K562 (cell line): ENCODE measurements at regions not wholly inside any gene's neighbourhood (a gene's known extent, or its start where the extent isn't known, plus 50 kb on each side); places are given as distances from the start of the nearest gene placed in this dataset.

Experiments used
- ARHGAP35 ChIP-seq: fragments of 450-650 bp; IDR thresholded peaks from 2 replicates; pipeline ENCODE4 v1.6.1; 2018; ENCODE audit not compliant: partially characterized antibody
- MAFK ChIP-seq: IDR thresholded peaks from 2 replicates; pipeline ENCODE4 v1.6.1; 2011; ENCODE audit warnings: low read length, improper control_type of control experiment
- POLR2H ChIP-seq: IDR thresholded peaks from 2 replicates; pipeline ENCODE4 v1.6.1; 2016; ENCODE audit warnings: missing genetic modification characterization, low read depth, mild to moderate bottlenecking, control low read depth, missing compliant biosample characterization, moderate library complexity
- RBM15 ChIP-seq: fragments of 200-400 bp; formaldehyde crosslinking; IDR thresholded peaks from 2 replicates; pipeline ENCODE4 v1.6.1; 2018; ENCODE audit warnings: mild to moderate bottlenecking, low read length, moderate library complexity; ENCODE audit not compliant: insufficient read depth
- RCOR1 ChIP-seq, 2 experiments: IDR thresholded peaks; 2 replicates each; pipeline ENCODE4 v1.6.1; 2012; ENCODE audit warnings: low read depth in 2 of 2, low read length in 2 of 2, borderline replicate concordance in 1 of 2, improper control_type of control experiment in 1 of 2
- SMARCB1 ChIP-seq: IDR thresholded peaks from 2 replicates; pipeline ENCODE4 v1.6.1; 2011; ENCODE audit warnings: improper control_type of control experiment, low read depth; ENCODE audit not compliant: insufficient read length
- TGIF2 ChIP-seq: sonication (generic); formaldehyde crosslinking; IDR thresholded peaks from 2 replicates; pipeline ENCODE4 v1.8.1; 2022; ENCODE audit warnings: mild to moderate bottlenecking, missing genetic modification reagents, moderate library complexity
- U2AF1 ChIP-seq: fragments of 200-400 bp; formaldehyde crosslinking; optimal IDR thresholded peaks from 2 replicates; pipeline ENCODE3; 2017; ENCODE audit warnings: mild to moderate bottlenecking, low read depth, low read length, moderate library complexity
- TF ChIP-seq, protein P1 (sequence below): sonication (generic); formaldehyde crosslinking; IDR thresholded peaks from 2 replicates; pipeline ENCODE4 v1.8.0; 2022; ENCODE audit warnings: mild to moderate bottlenecking, missing genetic modification reagents
- TF ChIP-seq, protein P2 (sequence below): fragments of 450-650 bp; IDR thresholded peaks from 2 replicates; pipeline ENCODE4 v1.6.1; 2017; ENCODE audit warnings: antibody characterized with exemption, mild to moderate bottlenecking
- TF ChIP-seq, protein P3 (sequence below): fragments of 250-450 bp; sonication (Bioruptor Pico); IDR thresholded peaks from 2 replicates; pipeline ENCODE4 v1.4.0; 2020; ENCODE audit warnings: mild to moderate bottlenecking
- TF ChIP-seq, protein P4 (sequence below): fragments of 250-450 bp; sonication (Bioruptor Pico); IDR thresholded peaks from 2 replicates; pipeline ENCODE4 v1.8.0; 2021; ENCODE audit warnings: moderate library complexity, mild to moderate bottlenecking, inconsistent platforms

DNA sequence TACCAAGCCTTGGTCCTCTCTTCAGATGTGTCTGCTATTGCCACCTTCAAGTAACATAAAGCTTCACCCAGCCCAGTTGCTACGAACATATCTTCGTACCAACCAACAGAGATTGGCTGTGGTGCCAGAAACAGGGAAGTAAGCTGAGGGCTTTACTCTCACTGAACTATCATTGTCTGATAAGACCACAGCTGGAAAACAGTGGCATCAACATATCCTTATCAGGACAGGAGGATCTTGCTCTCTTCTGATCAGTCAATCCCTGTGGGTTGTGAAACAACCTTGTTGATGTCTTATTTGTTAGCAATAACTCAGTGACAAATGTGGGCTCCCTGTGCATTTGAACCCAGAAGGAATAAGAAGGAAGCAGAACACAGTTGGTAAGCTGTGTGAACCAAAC is 446.3 kb upstream of the MAF start (continued):
- no peak for TF ChIP-seq TGIF2 (CRISPR knock-in tag)
- TF ChIP-seq, protein P1, sequence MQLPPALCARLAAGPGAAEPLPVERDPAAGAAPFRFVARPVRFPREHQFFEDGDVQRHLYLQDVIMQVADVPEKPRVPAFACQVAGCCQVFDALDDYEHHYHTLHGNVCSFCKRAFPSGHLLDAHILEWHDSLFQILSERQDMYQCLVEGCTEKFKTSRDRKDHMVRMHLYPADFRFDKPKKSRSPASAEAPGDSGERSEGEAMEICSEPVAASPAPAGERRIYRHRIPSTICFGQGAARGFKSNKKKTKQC (CRISPR knock-in tag), result no peak
- no peak for TF ChIP-seq SMARCB1
- 0 out of 4 replicates have a peak, but pooled peaks of 1 of the 2 experiments have one; percentile 41 for TF ChIP-seq RCOR1 (IDR thresholded peaks at IDR 0.05; ENCODE audit: borderline replicate concordance in 1 of 2, low read depth in 2 of 2, low read length in 2 of 2)
- TF ChIP-seq, protein P2, sequence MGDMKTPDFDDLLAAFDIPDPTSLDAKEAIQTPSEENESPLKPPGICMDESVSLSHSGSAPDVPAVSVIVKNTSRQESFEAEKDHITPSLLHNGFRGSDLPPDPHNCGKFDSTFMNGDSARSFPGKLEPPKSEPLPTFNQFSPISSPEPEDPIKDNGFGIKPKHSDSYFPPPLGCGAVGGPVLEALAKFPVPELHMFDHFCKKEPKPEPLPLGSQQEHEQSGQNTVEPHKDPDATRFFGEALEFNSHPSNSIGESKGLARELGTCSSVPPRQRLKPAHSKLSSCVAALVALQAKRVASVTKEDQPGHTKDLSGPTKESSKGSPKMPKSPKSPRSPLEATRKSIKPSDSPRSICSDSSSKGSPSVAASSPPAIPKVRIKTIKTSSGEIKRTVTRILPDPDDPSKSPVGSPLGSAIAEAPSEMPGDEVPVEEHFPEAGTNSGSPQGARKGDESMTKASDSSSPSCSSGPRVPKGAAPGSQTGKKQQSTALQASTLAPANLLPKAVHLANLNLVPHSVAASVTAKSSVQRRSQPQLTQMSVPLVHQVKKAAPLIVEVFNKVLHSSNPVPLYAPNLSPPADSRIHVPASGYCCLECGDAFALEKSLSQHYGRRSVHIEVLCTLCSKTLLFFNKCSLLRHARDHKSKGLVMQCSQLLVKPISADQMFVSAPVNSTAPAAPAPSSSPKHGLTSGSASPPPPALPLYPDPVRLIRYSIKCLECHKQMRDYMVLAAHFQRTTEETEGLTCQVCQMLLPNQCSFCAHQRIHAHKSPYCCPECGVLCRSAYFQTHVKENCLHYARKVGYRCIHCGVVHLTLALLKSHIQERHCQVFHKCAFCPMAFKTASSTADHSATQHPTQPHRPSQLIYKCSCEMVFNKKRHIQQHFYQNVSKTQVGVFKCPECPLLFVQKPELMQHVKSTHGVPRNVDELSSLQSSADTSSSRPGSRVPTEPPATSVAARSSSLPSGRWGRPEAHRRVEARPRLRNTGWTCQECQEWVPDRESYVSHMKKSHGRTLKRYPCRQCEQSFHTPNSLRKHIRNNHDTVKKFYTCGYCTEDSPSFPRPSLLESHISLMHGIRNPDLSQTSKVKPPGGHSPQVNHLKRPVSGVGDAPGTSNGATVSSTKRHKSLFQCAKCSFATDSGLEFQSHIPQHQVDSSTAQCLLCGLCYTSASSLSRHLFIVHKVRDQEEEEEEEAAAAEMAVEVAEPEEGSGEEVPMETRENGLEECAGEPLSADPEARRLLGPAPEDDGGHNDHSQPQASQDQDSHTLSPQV, result no peak
- TF ChIP-seq ARHGAP35, result no peak
- no peak for TF ChIP-seq RBM15
- TF ChIP-seq, protein P3, sequence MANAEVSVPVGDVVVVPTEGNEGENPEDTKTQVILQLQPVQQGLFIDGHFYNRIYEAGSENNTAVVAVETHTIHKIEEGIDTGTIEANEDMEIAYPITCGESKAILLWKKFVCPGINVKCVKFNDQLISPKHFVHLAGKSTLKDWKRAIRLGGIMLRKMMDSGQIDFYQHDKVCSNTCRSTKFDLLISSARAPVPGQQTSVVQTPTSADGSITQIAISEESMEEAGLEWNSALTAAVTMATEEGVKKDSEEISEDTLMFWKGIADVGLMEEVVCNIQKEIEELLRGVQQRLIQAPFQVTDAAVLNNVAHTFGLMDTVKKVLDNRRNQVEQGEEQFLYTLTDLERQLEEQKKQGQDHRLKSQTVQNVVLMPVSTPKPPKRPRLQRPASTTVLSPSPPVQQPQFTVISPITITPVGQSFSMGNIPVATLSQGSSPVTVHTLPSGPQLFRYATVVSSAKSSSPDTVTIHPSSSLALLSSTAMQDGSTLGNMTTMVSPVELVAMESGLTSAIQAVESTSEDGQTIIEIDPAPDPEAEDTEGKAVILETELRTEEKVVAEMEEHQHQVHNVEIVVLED (CRISPR knock-in tag), result no peak
- TF ChIP-seq MAFK, result no peak
- no peak for TF ChIP-seq U2AF1
- no peak for TF ChIP-seq POLR2H (tag)
- TF ChIP-seq, protein P4, sequence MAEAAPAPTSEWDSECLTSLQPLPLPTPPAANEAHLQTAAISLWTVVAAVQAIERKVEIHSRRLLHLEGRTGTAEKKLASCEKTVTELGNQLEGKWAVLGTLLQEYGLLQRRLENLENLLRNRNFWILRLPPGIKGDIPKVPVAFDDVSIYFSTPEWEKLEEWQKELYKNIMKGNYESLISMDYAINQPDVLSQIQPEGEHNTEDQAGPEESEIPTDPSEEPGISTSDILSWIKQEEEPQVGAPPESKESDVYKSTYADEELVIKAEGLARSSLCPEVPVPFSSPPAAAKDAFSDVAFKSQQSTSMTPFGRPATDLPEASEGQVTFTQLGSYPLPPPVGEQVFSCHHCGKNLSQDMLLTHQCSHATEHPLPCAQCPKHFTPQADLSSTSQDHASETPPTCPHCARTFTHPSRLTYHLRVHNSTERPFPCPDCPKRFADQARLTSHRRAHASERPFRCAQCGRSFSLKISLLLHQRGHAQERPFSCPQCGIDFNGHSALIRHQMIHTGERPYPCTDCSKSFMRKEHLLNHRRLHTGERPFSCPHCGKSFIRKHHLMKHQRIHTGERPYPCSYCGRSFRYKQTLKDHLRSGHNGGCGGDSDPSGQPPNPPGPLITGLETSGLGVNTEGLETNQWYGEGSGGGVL (CRISPR knock-in tag), result no peak
